GM23248 (cell line): ENCODE measurements at regions not wholly inside any gene's neighbourhood (a gene's known extent, or its start where the extent isn't known, plus 50 kb on each side); places are given as distances from the start of the nearest gene placed in this dataset.

ENCODE experiments used
- EZH2 ChIP-seq: fragments of 200-600 bp; sonication (generic); IDR thresholded peaks from 2 replicates; pipeline ENCODE4 v1.6.1; 2018; ENCODE audit warnings: antibody characterized with exemption, mild to moderate bottlenecking; ENCODE audit not compliant: insufficient read depth, poor library complexity, severe bottlenecking
- EZH2phosphoT487 ChIP-seq: fragments of 200-600 bp; sonication (generic); IDR thresholded peaks from 2 replicates; pipeline ENCODE4 v1.6.1; 2018; ENCODE audit warnings: antibody characterized with exemption, moderate library complexity, mild to moderate bottlenecking, low read depth; ENCODE audit not compliant: insufficient read depth

GRCh38 chr4:12403175-12403574 lies 974.5 kb upstream of the HS3ST1 start:
- TF ChIP-seq EZH2 (no peak), EZH2phosphoT487 (no peak)
